HuH-7 (cell line): ENCODE measurements at regions not wholly inside any gene's neighbourhood (a gene's known extent, or its start where the extent isn't known, plus 50 kb on each side); places are given as distances from the start of the nearest gene placed in this dataset.

Experiments
- DNase-seq: peaks from one replicate; pipeline ENCODE4 v3.0.0; 2011; ENCODE audit warnings: low spot score

DNA sequence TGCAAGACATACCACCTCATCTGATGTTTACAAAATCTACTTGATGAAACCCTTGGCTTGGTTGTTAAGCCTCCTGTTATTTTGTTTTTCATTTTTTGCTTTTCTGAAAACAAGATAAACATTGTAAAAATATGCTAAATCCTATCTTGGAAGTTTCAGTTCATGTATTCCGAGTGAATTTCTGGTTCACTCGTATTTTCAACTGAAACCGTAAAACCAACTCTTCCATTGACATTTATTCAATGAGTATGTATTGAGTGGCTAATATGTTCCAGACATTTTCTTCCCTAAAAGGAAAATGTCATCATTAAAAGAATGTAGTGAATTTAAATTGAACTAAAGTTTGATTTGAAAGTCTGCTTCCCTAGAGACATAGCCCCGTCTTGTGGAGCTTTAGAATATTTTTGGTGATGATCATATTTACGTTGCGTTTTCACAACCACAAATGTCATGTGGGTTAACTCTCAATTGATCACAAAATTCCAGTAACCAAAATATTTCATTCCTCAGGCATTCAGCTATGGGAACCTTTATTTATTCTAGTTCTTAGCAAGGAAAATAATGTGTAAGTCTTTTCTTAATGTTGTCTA lies 204.2 kb downstream of the MBD2 start:
- no peak for DNase-seq

DNA sequence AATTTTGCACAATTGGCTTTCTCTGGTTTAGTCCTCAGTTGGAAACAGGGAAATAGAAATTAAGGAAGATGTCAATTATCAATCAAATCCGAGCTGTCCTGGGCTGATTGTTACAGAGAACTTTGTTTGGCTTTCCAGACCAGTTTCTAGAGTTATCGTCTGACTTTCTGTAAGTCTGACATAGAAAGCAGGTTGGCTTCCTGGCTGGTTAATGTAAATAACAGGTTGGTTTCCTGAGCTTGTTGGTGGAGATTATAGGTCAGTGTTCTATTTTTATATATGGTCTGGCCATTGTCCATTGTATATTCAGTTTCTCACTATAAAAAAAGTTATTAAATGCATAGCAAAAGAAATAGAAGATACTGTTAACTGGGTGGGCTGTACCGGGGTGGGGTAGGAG lies 204.8 kb downstream of the MBD2 start:
- DNase-seq, result no peak

DNA sequence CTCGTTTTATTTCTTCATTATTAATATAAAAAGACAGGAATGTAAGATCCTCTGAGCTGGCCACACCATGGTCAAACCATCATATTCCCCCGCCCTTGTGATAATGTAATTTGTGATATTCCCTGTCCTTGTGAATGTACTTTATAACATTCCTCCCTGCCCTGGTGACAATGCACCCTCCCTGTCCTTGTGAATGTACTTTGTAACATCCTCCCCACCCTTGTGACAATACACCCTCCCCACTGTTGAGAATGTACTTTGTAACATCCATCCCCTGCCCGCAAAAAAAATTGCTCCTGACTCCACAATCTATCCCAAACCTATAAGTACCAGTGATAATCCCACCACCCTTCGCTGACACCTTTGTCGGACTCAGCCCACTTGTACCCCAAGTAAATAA lies 211.0 kb downstream of the MBD2 start:
- no peak for DNase-seq

DNA sequence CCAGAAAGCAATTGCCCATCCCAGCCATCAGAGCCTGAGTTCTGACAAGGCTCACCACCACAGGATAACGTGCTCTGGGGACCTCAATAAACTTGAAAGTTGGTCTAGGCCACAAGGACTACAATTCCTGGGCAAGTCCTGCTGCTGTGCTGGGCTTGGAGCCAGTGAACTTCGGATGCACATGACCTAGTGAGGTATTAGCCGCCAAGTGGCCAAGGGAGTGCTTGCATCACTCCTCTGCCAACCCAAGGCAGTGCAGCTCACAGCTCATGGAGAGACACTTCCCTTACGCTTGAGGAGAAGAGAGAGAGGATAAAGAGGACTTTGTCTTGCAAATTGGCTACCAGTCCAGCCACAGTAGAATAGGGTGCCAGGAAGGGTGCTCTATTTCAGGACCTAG lies 219.6 kb downstream of the MBD2 start:
- no peak for DNase-seq

DNA sequence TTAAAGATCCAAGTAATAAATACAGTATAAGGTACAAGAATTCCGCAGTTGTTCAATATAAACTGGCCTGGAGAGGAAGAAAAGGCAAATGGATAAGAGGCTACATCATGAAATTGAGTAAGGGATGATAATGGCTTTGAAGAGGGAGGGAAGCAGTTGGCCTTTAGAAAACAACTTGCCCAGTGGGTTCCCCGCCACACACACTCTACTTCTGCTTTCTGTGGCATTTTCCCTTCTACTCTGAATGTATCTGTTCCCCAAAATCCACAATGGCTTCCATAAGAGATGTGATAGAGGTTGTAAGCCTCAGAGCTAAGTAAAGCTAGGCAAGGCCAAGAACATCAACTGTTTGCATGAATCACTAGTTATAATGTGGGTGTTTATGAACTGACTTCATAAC lies 221.3 kb downstream of the MBD2 start:
- no peak for DNase-seq

- no peak for DNase-seq
Measured at GRCh38 chr18:53997064-53997463, 227.4 kb downstream of the MBD2 start.

- no peak for DNase-seq
Measured at GRCh38 chr18:53994016-53994415, 230.5 kb downstream of the MBD2 start.

- no peak for DNase-seq
Measured at GRCh38 chr18:53991805-53992204, 232.7 kb downstream of the MBD2 start.

- no peak for DNase-seq
Measured at GRCh38 chr18:53991202-53991601, 233.3 kb downstream of the MBD2 start.

GRCh38 chr18:53990485-53990884 lies 234.0 kb downstream of the MBD2 start:
- DNase-seq, result no peak

- no peak for DNase-seq
Measured at GRCh38 chr18:53984021-53984420, 240.4 kb downstream of the MBD2 start.

DNA sequence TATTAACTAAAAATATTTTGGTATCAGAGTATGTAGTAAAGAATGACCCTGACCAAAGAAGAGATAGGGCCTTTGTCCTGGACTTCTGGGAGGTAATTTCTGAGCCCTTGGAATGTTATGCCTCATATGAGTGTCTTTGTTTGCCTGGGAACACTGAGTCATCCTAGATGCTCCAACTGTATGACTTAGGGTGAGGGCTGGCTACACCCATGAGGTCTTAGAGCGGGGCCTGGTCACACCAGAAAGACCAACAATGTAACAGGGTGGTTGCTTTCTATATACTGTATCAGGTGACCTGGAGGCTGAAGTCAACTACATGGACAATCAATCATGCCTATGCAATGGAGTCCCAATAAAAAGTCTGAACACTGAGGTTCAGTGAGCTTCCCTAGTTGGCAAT lies 253.1 kb downstream of the MBD2 start:
- DNase-seq, result no peak

GRCh38 chr18:53952700-53953099 lies 271.8 kb downstream of the MBD2 start:
- DNase-seq, result no peak

DNA sequence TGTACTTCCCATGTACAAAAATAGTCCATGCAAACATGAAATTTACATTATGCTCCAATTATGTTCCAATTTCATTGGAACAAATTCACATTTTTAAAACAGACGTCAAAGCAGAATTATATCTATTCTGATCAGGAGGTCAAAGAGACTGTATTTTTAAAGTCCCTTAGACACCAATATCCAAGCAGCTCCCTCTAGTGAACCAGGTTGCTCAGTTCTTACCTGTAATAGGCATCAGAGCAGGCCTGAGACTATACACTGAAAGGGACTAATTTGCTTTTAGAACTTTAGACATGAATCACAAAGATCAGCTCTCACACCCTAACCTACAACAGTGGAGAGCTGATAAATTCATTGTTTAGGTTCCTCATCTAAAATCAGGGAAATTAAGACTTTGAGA lies 273.9 kb downstream of the MBD2 start:
- DNase-seq, result no peak

DNA sequence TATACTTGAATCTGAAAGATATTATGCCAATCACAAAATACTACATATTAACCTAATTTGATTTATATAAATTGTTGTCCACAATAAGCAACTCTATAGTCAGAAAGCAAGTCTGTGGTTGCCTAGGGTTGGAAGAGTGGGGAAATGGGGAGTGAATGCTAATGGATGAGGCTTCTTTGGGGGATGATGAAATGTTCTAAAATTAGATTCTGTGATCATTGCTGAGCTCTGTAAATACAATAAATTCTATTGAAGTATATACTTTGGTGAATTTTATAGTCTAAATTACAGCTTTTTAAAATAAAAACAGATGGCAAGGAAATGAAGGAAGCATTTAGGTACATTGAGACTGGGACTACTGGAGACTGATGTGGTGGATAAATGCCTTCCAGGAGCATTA lies 275.5 kb downstream of the MBD2 start:
- DNase-seq, result no peak

DNA sequence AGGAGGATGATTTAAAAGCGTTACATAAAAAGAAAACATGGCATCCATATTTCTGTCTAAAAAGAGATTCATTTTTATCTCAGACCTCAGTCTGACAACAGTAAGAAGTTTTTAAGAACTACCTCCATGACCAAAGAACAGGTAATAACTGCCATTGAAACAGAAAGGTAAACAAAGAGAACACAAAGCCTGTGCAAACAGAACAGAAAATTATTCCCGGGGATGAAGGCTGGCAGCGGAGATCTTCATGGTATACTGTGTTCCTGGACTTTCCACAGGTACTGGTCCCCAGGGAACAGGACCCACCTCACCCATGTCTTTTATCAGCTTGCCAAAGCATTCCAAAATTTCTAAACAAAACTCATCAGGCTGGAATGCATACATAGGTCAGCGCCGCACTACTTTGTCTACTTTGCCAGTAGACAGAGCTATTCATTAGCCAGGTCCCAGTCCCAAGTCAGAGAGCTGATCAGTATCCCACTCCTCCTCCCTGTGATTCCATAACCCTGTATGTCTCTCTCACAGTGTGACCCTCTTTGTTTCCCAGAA lies 277.3 kb downstream of the MBD2 start:
- DNase-seq, result no peak

- no peak for DNase-seq
Measured at GRCh38 chr18:53946594-53946993, 277.9 kb downstream of the MBD2 start.

- no peak for DNase-seq
Measured at GRCh38 chr18:53944721-53945120, 279.7 kb downstream of the MBD2 start.

DNA sequence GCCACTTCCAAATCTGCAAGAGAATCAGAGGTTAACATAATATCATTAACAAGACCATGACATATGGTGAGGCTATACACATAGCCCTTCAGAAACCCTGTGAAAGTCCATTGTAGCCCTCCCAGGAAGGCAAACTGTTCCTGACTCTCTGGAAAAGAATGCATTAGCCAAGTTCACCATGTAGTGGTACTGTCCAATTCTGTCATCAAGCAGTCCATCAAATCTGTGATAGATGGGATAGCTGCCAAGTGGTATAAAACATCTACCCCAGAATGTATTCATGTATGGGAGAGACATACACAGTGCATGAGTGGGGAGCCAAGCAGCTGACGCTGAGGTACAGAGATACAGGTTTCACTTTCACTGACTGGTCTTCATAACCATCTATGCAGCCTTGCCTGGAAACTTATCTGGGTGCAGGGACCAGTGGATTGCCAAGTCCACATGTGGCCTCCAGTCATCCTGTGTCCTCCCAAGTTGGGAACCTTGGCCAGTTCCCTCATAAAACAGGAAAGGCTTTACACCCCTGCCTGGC lies 281.1 kb downstream of the MBD2 start:
- no peak for DNase-seq

DNA sequence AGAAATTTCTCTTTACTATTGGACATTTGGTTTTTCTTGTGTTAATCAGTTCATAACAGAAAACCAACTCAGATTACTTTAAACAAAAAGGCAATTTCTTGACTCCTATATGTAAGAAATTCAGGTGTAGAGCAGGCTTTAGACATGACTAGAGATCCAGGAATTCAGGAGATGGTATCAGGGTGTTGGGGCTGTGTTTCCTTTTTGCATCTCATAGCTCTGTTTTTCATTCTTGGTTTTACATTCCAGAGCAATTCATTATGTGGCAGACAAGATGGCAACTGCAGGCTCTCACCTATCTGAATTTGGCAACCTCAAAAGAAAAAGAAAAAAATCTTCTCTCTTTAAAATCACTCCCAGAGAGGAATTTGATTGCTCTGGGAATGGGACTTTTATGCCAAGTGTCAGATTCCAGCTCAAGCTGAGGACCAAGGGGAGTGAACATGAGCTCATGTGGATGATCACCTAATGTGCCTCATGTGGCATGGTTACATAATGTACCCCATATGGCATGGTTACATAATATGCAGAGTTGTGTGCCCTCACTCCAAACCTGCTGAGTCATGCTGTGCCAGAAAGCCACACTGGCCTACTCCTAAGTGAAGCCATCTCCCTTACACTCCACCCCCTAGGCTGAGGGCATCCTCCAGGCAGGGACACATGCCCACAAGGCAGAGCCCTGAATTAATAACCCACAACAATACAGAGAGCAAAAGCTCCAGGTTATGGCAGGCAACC lies 282.7 kb downstream of the MBD2 start:
- DNase-seq, result no peak

DNA sequence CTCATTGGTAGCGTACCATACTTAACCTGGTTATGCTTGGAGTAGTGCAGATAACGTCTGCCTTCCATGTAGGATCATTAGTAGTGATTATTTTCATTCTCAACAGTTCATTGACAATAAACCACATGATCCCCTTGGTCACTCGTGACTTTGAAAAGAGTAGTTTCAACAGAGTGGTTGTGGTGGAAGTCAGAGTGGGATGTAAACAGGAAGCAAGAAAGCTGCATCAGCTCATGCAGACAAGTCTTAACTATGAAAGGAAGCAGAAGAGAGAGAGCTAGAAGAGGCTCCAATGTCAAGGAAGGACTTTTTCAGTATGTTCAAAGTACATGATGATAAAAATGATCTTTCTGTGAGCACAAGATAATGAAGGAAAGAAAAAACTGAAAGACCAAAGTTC lies 287.4 kb downstream of the MBD2 start:
- no peak for DNase-seq

DNA sequence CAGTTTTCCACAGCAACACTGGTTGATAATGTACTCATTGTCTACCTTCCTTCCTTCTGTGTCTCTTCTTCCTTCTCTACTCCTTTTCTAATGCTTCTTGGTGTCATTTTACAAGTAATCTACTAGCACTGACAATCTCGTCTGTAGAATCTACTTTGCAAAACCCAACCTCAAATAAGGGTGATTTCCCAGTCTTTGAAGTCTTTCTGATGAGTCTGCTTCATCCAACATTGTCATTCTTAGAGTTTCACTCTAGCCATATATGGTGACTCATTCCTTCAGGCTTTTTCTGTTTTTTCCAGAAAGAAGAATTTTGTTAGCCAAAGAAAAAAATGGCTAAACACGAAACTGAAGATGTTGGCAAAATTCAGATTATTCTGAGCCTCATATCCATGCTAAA lies 288.7 kb downstream of the MBD2 start:
- DNase-seq, result no peak

- no peak for DNase-seq
Measured at GRCh38 chr18:53935399-53935798, 289.1 kb downstream of the MBD2 start.
